Omental fat pad (tissue), 3 donors: ENCODE measurements at regions not wholly inside any gene's neighbourhood (a gene's known extent, or its start where the extent isn't known, plus 50 kb on each side); places are given as distances from the start of the nearest gene placed in this dataset.
"Not testable (repeated sequence)": the region's sequence is repeated elsewhere in the genome, so short reads cannot be mapped to it uniquely, and the experiment has no call there.

ENCODE experiments used
- ATAC-seq: fragments of 150-250 bp; one replicate; pipeline ENCODE4 v1.9.1; 2016; ENCODE audit warnings: mild to moderate bottlenecking, moderate library complexity; ENCODE audit not compliant: low FRiP score
- DNase-seq: peaks from one replicate; pipeline ENCODE4 v3.0.0-alpha.2; 2019; ENCODE audit warnings: low spot score
- TF ChIP-seq, protein P1 (sequence below), 3 donors: fragments of 450-650 bp; IDR thresholded peaks; one replicate each; pipeline ENCODE4 v1.5.1; 2016 to 2017; ENCODE audit warnings: antibody characterized with exemption in 3 of 3, mild to moderate bottlenecking in 3 of 3, moderate library complexity in 2 of 3

DNA sequence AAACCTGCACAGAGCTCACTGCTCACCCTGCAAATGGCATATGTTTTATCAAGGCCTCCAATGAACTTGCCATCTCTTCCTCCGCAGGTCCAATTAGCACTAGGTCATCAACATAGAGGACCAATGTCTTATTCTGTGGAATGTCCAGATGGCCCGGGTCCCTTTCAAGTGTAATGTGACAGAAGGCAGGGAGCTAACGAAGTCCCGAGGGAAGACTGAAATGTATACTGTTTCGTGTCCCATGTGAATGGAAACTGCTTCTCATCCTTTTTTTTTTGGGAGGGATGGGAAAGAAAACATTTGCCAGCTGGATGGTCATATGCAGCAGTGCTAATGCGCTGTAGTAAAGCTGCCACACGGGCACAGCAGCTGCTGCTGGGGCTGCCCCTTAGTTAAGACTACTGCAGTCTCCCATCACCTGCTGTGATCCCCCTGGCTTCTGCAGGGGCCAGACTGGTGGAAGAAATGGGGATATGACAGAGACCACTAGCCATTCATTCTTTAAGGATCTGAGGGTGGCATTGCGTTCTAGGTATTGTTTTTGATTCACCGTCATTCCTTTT is 61.7 kb upstream of the CCNY start:
- ATAC-seq = no peak
- TF ChIP-seq, protein P1, sequence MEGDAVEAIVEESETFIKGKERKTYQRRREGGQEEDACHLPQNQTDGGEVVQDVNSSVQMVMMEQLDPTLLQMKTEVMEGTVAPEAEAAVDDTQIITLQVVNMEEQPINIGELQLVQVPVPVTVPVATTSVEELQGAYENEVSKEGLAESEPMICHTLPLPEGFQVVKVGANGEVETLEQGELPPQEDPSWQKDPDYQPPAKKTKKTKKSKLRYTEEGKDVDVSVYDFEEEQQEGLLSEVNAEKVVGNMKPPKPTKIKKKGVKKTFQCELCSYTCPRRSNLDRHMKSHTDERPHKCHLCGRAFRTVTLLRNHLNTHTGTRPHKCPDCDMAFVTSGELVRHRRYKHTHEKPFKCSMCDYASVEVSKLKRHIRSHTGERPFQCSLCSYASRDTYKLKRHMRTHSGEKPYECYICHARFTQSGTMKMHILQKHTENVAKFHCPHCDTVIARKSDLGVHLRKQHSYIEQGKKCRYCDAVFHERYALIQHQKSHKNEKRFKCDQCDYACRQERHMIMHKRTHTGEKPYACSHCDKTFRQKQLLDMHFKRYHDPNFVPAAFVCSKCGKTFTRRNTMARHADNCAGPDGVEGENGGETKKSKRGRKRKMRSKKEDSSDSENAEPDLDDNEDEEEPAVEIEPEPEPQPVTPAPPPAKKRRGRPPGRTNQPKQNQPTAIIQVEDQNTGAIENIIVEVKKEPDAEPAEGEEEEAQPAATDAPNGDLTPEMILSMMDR (IDR thresholded peaks at IDR 0.05) = no peak
- no peak for DNase-seq

DNA sequence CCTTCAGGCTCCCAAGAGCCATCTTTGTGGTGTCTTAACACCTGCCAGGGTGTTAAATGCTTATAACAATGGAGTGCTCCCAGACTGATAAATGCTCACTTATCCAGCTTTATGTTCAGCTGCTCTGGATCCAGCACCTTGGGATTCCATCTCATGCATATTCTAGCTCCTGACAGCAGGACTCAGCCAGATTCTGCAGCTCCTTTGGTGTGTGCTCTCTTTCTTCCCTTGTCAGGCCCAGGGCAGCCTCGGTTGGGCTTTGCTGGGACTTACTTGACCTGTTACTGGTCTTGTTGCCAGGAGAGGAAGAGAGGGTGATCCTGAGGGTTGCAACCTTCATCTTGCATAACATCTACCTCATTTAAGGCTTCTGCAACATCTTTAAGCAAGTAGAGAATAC is 59.4 kb upstream of the CCNY start:
- TF ChIP-seq, protein P1 (IDR thresholded peaks at IDR 0.05) = no peak
- DNase-seq (no peak), ATAC-seq (no peak)

DNA sequence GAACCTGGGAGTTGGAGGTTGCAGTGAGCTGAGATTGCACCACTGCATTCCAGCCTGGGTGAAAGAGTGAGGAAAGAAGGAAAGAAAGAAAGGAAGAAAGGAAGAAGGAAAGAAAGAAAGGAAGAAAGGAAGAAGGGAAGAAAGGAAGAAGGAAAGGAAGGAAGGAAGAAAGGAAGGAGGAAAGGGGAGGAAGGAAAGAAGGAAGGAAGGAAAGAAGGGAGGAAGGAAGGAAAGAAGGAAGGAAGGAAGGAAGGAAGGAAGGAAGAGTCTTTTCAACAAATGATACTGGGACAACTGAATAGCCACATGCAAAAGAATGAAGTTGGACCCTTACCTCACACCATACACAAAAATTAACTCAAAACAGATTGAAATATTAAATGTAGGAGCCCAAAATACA is 56.1 kb upstream of the CCNY start:
- not testable (repeated sequence) for ATAC-seq, DNase-seq
